Lower lobe of right lung (tissue), 2 donors: ENCODE measurements at regions not wholly inside any gene's neighbourhood (a gene's known extent, or its start where the extent isn't known, plus 50 kb on each side); places are given as distances from the start of the nearest gene placed in this dataset.

Experiments
- ATAC-seq, 2 donors: fragments of 200-7000 bp; cut with Tn5 transposase; one replicate each; pipeline ENCODE4 v1.9.1; 2020 to 2022; ENCODE audit warnings: mild to moderate bottlenecking in 2 of 2, moderate library complexity in 2 of 2
- DNase-seq: peaks from one replicate; pipeline ENCODE4 v3.0.0-alpha.2; 2020
- H3K27ac ChIP-seq: fragments of 200-600 bp; one replicate; pipeline ENCODE4 v1.8.0; 2022
- H3K27me3 ChIP-seq: fragments of 200-600 bp; one replicate; pipeline ENCODE4 v1.8.0; 2022; ENCODE audit warnings: low read depth
- H3K36me3 ChIP-seq: fragments of 200-600 bp; one replicate; pipeline ENCODE4 v1.8.0; 2022; ENCODE audit warnings: mild to moderate bottlenecking
- H3K4me1 ChIP-seq: fragments of 200-600 bp; one replicate; pipeline ENCODE4 v1.8.0; 2022
- H3K4me3 ChIP-seq: fragments of 200-600 bp; one replicate; pipeline ENCODE4 v1.8.0; 2022; ENCODE audit warnings: mild to moderate bottlenecking
- H3K9me3 ChIP-seq: fragments of 200-600 bp; one replicate; pipeline ENCODE4 v1.8.0; 2022
- intact Hi-C: fragments of 100-400 bp; cut with DNase I; formaldehyde crosslinking; loops from one replicate; pipeline ENCODE4 v1.11.0; 2022
- TF ChIP-seq, protein P1 (sequence below): fragments of 200-600 bp; IDR thresholded peaks from one replicate; pipeline ENCODE4 v1.8.0; 2022; ENCODE audit warnings: antibody characterized with exemption, mild to moderate bottlenecking
- donor health status: DM: no; HTN: yes; CAD: no; lungs with severe emphysema.

DNA sequence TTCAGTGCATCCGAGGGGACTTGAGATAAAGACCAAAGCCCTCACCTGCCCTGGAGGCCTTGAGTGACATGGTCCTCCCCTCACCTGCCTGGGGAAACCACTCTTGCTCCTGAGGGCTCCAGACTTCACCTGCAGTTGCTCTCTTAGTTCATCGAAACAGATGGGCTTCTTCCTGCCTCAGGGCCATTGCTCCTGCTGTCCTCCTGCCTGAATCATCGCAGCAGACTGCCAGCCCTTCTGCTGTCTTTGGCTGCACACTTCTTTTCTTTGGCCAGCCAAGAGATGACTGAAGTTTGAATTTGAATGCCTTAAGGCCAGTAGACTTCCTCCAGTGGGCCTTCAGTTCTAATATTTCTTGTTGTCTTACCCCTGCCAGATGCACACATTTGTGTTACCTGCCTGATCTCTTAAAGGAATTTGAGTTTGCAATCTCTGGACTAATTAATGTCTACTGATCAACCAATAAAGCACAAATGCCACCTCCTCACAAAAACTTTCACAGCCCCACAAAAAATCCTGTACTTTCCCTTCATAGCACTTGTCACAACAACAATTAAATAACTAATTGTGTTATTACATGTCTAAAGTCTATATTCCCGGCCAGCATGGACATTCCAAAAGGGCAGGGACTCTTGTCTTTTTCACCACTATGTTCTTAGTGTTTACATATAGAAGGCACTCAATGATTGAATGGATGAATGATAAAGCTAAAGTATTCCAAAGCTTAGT is 56.7 kb upstream of the SGK1 start:
- ATAC-seq, result no peak
- Histone ChIP-seq H3K27me3 (no peaks in the 10 kb centered on the region), H3K9me3 (no peaks in the 10 kb centered on the region), H3K36me3 (no peaks in the 10 kb centered on the region), H3K4me3 (no peak overlapping the region), H3K4me1 (peaks cover 35% of the 10 kb centered on the region), H3K27ac (peak overlapping the region; percentile 56)
- intact Hi-C loops, result no loop called here
- TF ChIP-seq, protein P1, sequence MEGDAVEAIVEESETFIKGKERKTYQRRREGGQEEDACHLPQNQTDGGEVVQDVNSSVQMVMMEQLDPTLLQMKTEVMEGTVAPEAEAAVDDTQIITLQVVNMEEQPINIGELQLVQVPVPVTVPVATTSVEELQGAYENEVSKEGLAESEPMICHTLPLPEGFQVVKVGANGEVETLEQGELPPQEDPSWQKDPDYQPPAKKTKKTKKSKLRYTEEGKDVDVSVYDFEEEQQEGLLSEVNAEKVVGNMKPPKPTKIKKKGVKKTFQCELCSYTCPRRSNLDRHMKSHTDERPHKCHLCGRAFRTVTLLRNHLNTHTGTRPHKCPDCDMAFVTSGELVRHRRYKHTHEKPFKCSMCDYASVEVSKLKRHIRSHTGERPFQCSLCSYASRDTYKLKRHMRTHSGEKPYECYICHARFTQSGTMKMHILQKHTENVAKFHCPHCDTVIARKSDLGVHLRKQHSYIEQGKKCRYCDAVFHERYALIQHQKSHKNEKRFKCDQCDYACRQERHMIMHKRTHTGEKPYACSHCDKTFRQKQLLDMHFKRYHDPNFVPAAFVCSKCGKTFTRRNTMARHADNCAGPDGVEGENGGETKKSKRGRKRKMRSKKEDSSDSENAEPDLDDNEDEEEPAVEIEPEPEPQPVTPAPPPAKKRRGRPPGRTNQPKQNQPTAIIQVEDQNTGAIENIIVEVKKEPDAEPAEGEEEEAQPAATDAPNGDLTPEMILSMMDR, result no peak
- DNase-seq, result no peak

DNA sequence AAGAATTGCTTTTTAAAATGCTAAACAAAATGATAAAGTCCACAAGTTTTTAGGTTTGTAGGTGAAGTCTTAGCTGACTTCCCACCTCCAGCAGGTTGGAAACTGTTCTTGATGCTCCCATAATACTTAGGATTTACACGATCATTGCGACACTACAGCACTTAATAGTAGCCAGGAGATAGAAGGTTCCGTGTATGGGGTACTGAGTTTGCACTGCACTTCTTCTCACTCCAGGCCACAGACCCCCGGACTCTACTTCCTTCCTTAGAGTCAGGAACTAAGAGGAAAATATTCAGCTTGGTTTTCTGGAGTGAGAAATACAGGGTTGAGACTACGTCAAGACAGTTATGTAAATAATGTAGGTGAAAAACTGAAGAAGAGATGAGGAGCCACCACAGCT is 56.1 kb upstream of the SGK1 start:
- peak overlapping the region; percentile 56 for H3K27ac ChIP-seq
- DNase-seq, result no peak
- TF ChIP-seq, protein P1, result no peak
- H3K9me3 ChIP-seq, result no peaks in the 10 kb centered on the region
- no peaks in the 10 kb centered on the region for H3K27me3 ChIP-seq
- H3K36me3 ChIP-seq, result no peaks in the 10 kb centered on the region
- no peak overlapping the region for H3K4me3 ChIP-seq
- H3K4me1 ChIP-seq, result peaks cover 28% of the 10 kb centered on the region
- no peak for ATAC-seq
- intact Hi-C loops, result no loop called here

DNA sequence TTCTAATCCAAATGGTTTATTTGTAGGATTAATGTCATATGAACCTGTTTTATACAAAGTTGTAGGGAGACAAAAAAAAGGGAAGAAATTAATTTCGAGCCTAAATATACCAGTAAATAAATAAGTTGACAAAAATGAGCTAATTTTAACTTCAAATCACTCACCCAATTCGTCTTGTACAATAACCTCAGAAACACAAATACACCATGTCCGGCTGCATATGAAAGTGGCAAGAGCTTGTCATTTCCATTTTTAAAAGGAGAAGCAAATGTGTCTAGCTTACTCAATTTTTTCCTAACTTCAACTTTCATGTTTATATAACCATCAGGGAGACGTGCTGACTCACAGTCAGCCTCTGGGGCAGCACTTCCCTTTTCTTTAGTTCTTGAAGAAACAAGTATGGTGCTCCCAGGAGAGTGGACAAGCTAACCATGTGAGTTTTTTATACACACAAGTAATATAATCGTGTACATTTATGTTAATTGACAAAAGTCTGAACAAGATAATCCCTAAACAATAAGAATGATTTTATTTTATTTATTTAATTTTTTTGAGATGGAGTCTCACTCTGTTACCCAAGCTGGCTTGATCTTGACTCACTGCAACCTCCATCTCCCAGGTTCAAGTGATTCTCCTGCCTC is 55.5 kb upstream of the SGK1 start:
- intact Hi-C loops, result no loop called here
- Histone ChIP-seq H3K4me1 (peaks cover 27% of the 10 kb centered on the region), H3K4me3 (no peak overlapping the region), H3K36me3 (no peaks in the 10 kb centered on the region), H3K27me3 (no peaks in the 10 kb centered on the region), H3K9me3 (no peaks in the 10 kb centered on the region), H3K27ac (peak overlapping the region; percentile 68)
- TF ChIP-seq, protein P1, result no peak
- ATAC-seq (peak; percentile 84 to 85), DNase-seq (peak; percentile 75)

DNA sequence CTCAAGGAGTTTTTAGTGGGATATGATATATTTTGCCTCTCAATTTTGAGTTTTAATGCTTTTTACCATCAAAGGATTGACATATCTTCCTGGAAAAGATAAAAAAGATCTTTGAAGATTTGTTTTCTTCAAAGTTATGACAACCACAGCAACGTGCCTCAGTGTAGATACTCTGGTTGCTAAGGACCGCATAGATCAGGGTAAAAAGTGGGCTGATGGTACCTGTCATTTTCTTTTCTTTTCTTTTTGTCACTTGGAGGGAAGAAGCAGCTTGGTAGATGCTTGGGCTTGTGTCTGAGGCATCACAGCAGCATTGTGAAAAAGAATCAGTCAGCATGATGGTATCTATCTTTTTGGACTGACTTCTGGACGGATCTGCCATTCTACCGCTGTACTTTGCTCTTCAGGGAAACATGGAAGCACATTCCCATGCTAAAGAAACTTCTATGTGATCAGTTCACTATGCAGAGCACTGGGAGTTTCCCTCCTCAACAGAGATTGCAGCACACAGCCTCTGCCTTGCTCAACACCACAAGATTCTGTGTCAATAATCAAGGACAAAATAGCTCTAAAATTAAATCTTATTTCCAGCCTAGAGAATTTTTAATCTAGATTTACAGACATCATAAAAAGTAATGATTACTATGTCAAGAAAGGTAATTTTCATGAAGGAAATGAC is 54.8 kb upstream of the SGK1 start:
- H3K27ac ChIP-seq, result peak overlapping the region; percentile 68
- TF ChIP-seq, protein P1, result no peak
- ATAC-seq, result peak; percentile 74 to 86
- H3K9me3 ChIP-seq, result no peaks in the 10 kb centered on the region
- no peaks in the 10 kb centered on the region for H3K27me3 ChIP-seq
- DNase-seq, result peak; percentile 68
- peaks cover 27% of the 10 kb centered on the region for H3K4me1 ChIP-seq
- no peak overlapping the region for H3K4me3 ChIP-seq
- no peaks in the 10 kb centered on the region for H3K36me3 ChIP-seq
- intact Hi-C loops, result no loop called here

DNA sequence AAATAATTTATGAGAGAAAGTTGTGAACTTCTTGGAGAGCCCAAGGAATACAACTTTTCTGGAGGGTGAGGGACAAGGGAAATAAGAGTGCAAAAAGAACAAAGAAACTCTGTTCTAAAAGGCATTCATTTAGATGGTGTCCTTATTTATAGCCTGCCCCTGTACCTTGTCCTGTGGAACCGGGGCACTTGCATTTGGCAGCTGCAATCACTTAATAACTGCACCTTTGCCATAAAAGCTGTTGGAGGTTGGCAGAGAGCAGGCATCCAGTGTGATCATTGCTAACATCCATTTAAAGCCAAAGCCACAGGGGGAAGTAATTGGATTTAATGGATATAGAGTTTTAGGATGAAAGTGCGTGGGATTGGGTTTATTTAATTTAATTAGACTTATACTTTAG is 50.8 kb upstream of the SGK1 start:
- intact Hi-C loops, result no loop called here
- H3K36me3 ChIP-seq, result no peaks in the 10 kb centered on the region
- no peak for ATAC-seq

More for the DNA sequence above, 50.8 kb upstream of the SGK1 start:
- Histone ChIP-seq H3K27ac (no peak overlapping the region), H3K27me3 (no peaks in the 10 kb centered on the region), H3K4me3 (no peak overlapping the region), H3K4me1 (peaks cover 17% of the 10 kb centered on the region), H3K9me3 (no peaks in the 10 kb centered on the region)
- no peak for DNase-seq
- TF ChIP-seq, protein P1, result no peak
